Loucy (cell line): ENCODE measurements at regions not wholly inside any gene's neighbourhood (a gene's known extent, or its start where the extent isn't known, plus 50 kb on each side); places are given as distances from the start of the nearest gene placed in this dataset.

ENCODE experiments used
- H2AFZ ChIP-seq: fragments of 200-600 bp; sonication (generic); 2 replicates; pipeline ENCODE4 v1.6.0; 2016; ENCODE audit warnings: antibody characterized with exemption, mild to moderate bottlenecking, low read length, moderate library complexity
- H3F3A ChIP-seq: fragments of 200-600 bp; 2 replicates; pipeline ENCODE4 v1.6.0; 2016; ENCODE audit warnings: antibody characterized with exemption, low read depth, mild to moderate bottlenecking
- H3K27me3 ChIP-seq: fragments of 200-600 bp; sonication (generic); 2 replicates; pipeline ENCODE4 v1.6.1; 2014; ENCODE audit warnings: low read length, mild to moderate bottlenecking; ENCODE audit not compliant: insufficient read depth, poor library complexity, severe bottlenecking
- H3K36me3 ChIP-seq: fragments of 200-600 bp; sonication (generic); 2 replicates; pipeline ENCODE4 v1.6.1; 2016; ENCODE audit warnings: low read length; ENCODE audit not compliant: insufficient read depth
- H3K4me1 ChIP-seq: fragments of 200-600 bp; sonication (generic); 2 replicates; pipeline ENCODE4 v1.5.1; 2014; ENCODE audit warnings: low read length, mild to moderate bottlenecking; ENCODE audit not compliant: insufficient read depth, poor library complexity, severe bottlenecking
- H3K4me2 ChIP-seq: fragments of 200-600 bp; sonication (generic); 2 replicates; pipeline ENCODE4 v1.6.0; 2014; ENCODE audit warnings: antibody characterized with exemption, low read length, low read depth, mild to moderate bottlenecking; ENCODE audit not compliant: poor library complexity, severe bottlenecking
- H3K4me3 ChIP-seq: fragments of 200-600 bp; sonication (generic); 2 replicates; pipeline ENCODE4 v1.5.1; 2014; ENCODE audit warnings: low read length, mild to moderate bottlenecking, mixed read lengths; ENCODE audit not compliant: poor library complexity, severe bottlenecking
- H3K79me2 ChIP-seq: fragments of 200-600 bp; sonication (generic); 2 replicates; pipeline ENCODE4 v1.6.1; 2014; ENCODE audit warnings: low read length; ENCODE audit not compliant: insufficient read depth
- H3K9ac ChIP-seq: fragments of 200-600 bp; sonication (generic); 2 replicates; pipeline ENCODE4 v1.6.0; 2014; ENCODE audit warnings: mild to moderate bottlenecking, low read depth, low read length, moderate library complexity; ENCODE audit not compliant: poor library complexity, severe bottlenecking
- H3K9me2 ChIP-seq: fragments of 200-600 bp; sonication (generic); replicated peaks from 2 replicates; pipeline ENCODE4 v1.6.1; 2016; ENCODE audit warnings: low read depth, low read length, mixed read lengths
- H3K9me3 ChIP-seq: fragments of 200-600 bp; sonication (generic); 2 replicates; pipeline ENCODE4 v1.6.1; 2014; ENCODE audit warnings: mild to moderate bottlenecking, antibody characterized with exemption, low read length, low read depth; ENCODE audit not compliant: insufficient read depth
- H4K20me1 ChIP-seq: fragments of 200-600 bp; sonication (generic); 2 replicates; pipeline ENCODE4 v1.6.0; 2014; ENCODE audit warnings: antibody characterized with exemption, low read length, mild to moderate bottlenecking; ENCODE audit not compliant: insufficient read depth, poor library complexity, severe bottlenecking
- EZH2phosphoT487 ChIP-seq: fragments of 200-600 bp; IDR thresholded peaks from 2 replicates; pipeline ENCODE4 v1.6.1; 2018; ENCODE audit warnings: antibody characterized with exemption, mild to moderate bottlenecking, moderate library complexity, borderline replicate concordance
- TF ChIP-seq, protein P1 (sequence below): fragments of 200-600 bp; sonication (generic); conservative IDR thresholded peaks from 2 replicates; pipeline ENCODE4 v1.5.1; 2014; ENCODE audit warnings: mild to moderate bottlenecking, antibody characterized with exemption, low read length

DNA sequence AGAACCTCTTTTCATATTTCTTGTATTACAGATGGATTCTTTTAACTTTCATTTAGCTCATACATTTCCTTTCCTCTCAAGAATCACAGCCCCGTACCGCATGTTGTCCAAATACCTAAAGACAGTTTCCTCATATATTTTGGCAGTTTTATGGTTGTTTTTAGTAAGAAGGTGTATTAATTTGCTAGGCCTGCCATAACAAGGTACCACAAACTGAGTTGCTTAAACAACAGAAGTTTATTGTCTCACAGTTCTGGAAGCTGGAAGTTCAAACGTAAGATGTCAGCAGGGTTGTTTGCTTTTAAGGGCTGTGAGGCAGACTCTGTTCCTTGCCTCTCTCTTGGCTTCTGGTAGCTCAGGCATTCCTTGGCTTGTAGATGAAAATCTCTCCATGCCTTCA lies 343.2 kb upstream of the TNP1 start:
- H3K36me3 ChIP-seq = no peaks in the 10 kb centered on the region
- H3K9me3 ChIP-seq = peaks cover 7% of the 10 kb centered on the region
- no peak overlapping the region for H3K4me3 ChIP-seq
- H2AFZ ChIP-seq = no peak overlapping the region
- H3F3A ChIP-seq = no peaks in the 10 kb centered on the region
- no peaks in the 10 kb centered on the region for H3K79me2 ChIP-seq
- H3K9ac ChIP-seq = no peak overlapping the region
- no peak overlapping the region for H3K4me2 ChIP-seq
- TF ChIP-seq EZH2phosphoT487 = no peak
- TF ChIP-seq, protein P1, sequence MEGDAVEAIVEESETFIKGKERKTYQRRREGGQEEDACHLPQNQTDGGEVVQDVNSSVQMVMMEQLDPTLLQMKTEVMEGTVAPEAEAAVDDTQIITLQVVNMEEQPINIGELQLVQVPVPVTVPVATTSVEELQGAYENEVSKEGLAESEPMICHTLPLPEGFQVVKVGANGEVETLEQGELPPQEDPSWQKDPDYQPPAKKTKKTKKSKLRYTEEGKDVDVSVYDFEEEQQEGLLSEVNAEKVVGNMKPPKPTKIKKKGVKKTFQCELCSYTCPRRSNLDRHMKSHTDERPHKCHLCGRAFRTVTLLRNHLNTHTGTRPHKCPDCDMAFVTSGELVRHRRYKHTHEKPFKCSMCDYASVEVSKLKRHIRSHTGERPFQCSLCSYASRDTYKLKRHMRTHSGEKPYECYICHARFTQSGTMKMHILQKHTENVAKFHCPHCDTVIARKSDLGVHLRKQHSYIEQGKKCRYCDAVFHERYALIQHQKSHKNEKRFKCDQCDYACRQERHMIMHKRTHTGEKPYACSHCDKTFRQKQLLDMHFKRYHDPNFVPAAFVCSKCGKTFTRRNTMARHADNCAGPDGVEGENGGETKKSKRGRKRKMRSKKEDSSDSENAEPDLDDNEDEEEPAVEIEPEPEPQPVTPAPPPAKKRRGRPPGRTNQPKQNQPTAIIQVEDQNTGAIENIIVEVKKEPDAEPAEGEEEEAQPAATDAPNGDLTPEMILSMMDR = no peak
- H3K9me2 ChIP-seq = no peaks in the 10 kb centered on the region
- H4K20me1 ChIP-seq = no peaks in the 10 kb centered on the region
- H3K27me3 ChIP-seq = no peaks in the 10 kb centered on the region
- H3K4me1 ChIP-seq = no peaks in the 10 kb centered on the region

DNA sequence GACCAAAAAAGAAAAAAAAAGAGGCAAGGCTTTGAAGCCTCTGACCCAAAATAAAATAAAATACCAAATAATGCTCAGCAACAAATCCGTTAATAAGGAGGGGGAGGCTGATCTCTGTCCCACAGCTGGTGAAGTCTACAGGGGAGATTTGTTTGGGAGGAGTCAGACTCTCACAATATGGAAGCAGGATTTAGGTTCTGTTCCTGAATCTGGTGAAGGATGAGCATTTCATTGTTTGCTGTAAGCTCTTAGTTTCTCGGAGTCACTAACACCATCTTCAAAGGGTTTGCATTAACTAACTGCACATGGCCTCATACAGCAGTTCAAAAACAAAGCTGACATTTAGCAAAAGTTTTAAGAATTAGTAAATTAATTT lies 339.4 kb upstream of the TNP1 start:
- no peaks in the 10 kb centered on the region for H3K79me2 ChIP-seq
- no peaks in the 10 kb centered on the region for H3F3A ChIP-seq
- H3K9me3 ChIP-seq = peaks cover 7% of the 10 kb centered on the region
- H2AFZ ChIP-seq = no peak overlapping the region
- H3K36me3 ChIP-seq = no peaks in the 10 kb centered on the region
- no peak overlapping the region for H3K9ac ChIP-seq
- no peaks in the 10 kb centered on the region for H3K4me1 ChIP-seq
- no peak overlapping the region for H3K4me2 ChIP-seq
- H4K20me1 ChIP-seq = no peaks in the 10 kb centered on the region
- no peak overlapping the region for H3K4me3 ChIP-seq
- TF ChIP-seq, protein P1 = no peak
- TF ChIP-seq EZH2phosphoT487 = no peak
- H3K9me2 ChIP-seq = no peaks in the 10 kb centered on the region
- H3K27me3 ChIP-seq = no peaks in the 10 kb centered on the region

DNA sequence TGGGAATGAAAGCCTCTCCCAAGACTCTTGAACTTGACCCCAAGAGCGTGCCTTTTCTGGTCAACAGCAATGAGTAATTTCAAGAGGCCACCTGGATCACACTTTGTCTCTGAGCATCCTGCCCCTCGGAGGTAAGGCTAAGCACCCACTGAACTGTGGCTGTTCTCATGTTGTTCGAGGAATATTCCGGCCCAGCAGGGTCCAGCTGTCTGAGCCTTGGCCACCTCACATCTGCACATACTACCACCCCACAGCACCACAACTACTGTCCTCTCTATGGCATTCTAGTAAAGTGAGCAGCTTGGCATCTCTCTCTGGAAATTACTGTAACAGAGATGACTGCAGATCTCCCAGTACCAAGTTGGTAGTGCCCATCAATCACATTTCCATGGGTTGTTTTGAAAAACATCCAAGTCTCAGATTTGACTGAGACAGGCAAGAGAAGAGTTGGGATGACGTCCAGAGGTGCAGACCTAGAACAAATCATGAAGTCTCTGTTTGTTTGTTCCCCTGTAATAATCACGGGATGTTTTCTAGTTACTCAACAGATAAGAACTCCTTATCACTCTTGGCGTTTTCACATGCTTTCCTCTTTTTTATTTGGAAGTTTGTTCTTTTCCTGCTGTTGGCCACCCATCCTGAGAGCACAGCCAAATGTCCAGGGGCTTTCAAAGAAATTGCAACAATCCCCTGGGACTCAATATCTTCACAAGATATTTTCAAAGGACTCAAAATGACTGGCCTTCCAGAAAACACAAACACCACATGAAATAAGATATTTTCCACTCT lies 336.0 kb upstream of the TNP1 start:
- H3K27me3 ChIP-seq = no peaks in the 10 kb centered on the region
- H3K9ac ChIP-seq = no peak overlapping the region
- no peaks in the 10 kb centered on the region for H3K4me1 ChIP-seq
- no peak overlapping the region for H2AFZ ChIP-seq
- H3K36me3 ChIP-seq = no peaks in the 10 kb centered on the region
- no peak overlapping the region for H3K4me2 ChIP-seq
- no peaks in the 10 kb centered on the region for H4K20me1 ChIP-seq
- no peaks in the 10 kb centered on the region for H3F3A ChIP-seq
- TF ChIP-seq EZH2phosphoT487 = no peak
- no peaks in the 10 kb centered on the region; the same call in 1 of the 2 replicates for H3K9me3 ChIP-seq
- no peaks in the 10 kb centered on the region for H3K79me2 ChIP-seq
- no peaks in the 10 kb centered on the region for H3K9me2 ChIP-seq
- no peak overlapping the region for H3K4me3 ChIP-seq

DNA sequence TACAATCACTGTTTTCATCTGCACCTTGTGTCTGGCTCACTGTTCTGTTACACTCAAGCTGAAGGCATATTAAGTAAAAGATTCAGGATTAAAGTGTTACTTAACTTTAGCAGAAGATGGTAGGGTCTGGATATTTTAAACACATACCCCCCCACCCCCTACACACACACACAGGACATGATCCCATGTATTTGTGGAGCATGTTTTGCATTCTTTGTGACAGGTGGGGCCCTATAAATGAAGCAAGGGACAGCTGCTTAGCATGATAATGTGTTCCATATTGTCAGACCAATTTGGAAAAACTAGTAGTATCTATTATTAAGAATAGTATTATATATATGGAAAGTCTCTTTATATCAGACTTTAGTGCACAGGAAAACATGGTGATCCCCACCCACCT lies 335.2 kb upstream of the TNP1 start:
- Histone ChIP-seq H3K4me2 (no peak overlapping the region), H3K9me2 (no peaks in the 10 kb centered on the region)
- no peak for TF ChIP-seq EZH2phosphoT487
- TF ChIP-seq, protein P1 = no peak

More for the DNA sequence above, 335.2 kb upstream of the TNP1 start:
- Histone ChIP-seq H3K79me2 (no peaks in the 10 kb centered on the region), H3K9ac (no peak overlapping the region), H3K9me3 (no peaks in the 10 kb centered on the region; the same call in 1 of the 2 replicates), H3K4me3 (no peak overlapping the region), H3K36me3 (no peaks in the 10 kb centered on the region), H3K27me3 (no peaks in the 10 kb centered on the region), H3K4me1 (no peaks in the 10 kb centered on the region), H4K20me1 (no peaks in the 10 kb centered on the region), H2AFZ (no peak overlapping the region), H3F3A (no peaks in the 10 kb centered on the region)
